PC-9 (cell line): ENCODE measurements at regions not wholly inside any gene's neighbourhood (a gene's known extent, or its start where the extent isn't known, plus 50 kb on each side); places are given as distances from the start of the nearest gene placed in this dataset.

Source experiments
- BruUV-seq: library from RNA; stranded (reverse); fragments of 400-500 nt; replicated peaks from 2 replicates; lab custom pipeline; 2021; lab: Mats Ljungman, UMichigan
- CTCF ChIA-PET: fragments of 300-600 bp; sonication (Branson Sonifier 250); formaldehyde crosslinking; loops from one replicate; lab custom pipeline; 2022; ENCODE audit warnings: antibody characterized with exemption; lab: Charles Lee
- POLR2A ChIA-PET: fragments of 300-600 bp; sonication (Branson Sonifier 250); formaldehyde crosslinking; loops from one replicate; lab custom pipeline; 2022; ENCODE audit warnings: antibody characterized with exemption; ENCODE audit not compliant: unreplicated experiment; lab: Charles Lee
- DNase-seq, 2 experiments: peaks; one replicate each; pipeline versions ENCODE4 v3.0.0 to v3.0.0-alpha.2; 2015 to 2022; ENCODE audit warnings: mixed read lengths in 1 of 2
- H2AFZ ChIP-seq: fragments of 200-600 bp; sonication (generic); 2 replicates; pipeline ENCODE4 v1.8.1; 2017; ENCODE audit warnings: antibody characterized with exemption
- H3F3A ChIP-seq: fragments of 200-600 bp; sonication (generic); 2 replicates; pipeline ENCODE4 v1.8.1; 2017; ENCODE audit warnings: antibody characterized with exemption, mild to moderate bottlenecking, low read depth; ENCODE audit not compliant: insufficient read depth
- H3K27ac ChIP-seq: fragments of 200-600 bp; sonication (generic); 2 replicates; pipeline ENCODE4 v1.6.1; 2016; ENCODE audit warnings: mixed run types
- H3K27me3 ChIP-seq: fragments of 200-600 bp; sonication (generic); 2 replicates; pipeline ENCODE4 v1.6.1; 2016; ENCODE audit warnings: low read depth, mixed run types; ENCODE audit not compliant: insufficient read depth
- H3K36me3 ChIP-seq: fragments of 200-600 bp; sonication (generic); 2 replicates; pipeline ENCODE4 v1.6.1; 2016; ENCODE audit warnings: low read depth, mixed run types
- H3K4me1 ChIP-seq: fragments of 200-600 bp; sonication (generic); replicated peaks from 2 replicates; pipeline ENCODE4 v1.6.1; 2016; ENCODE audit warnings: mixed run types; ENCODE audit not compliant: insufficient read depth
- H3K4me2 ChIP-seq: fragments of 200-600 bp; sonication (generic); 2 replicates; pipeline ENCODE4 v1.6.1; 2017; ENCODE audit warnings: mixed run types
- H3K4me3 ChIP-seq: fragments of 200-600 bp; sonication (generic); 2 replicates; pipeline ENCODE4 v1.6.1; 2016; ENCODE audit warnings: mixed run types
- H3K79me2 ChIP-seq: fragments of 200-600 bp; sonication (generic); 2 replicates; pipeline ENCODE4 v1.6.1; 2017; ENCODE audit warnings: low read depth, mixed run types
- H3K9me2 ChIP-seq: fragments of 200-600 bp; sonication (generic); 2 replicates; pipeline ENCODE4 v1.8.1; 2017; ENCODE audit warnings: mild to moderate bottlenecking; ENCODE audit not compliant: insufficient read depth
- H3K9me3 ChIP-seq: fragments of 200-600 bp; sonication (generic); 2 replicates; pipeline ENCODE4 v1.8.1; 2016; ENCODE audit warnings: low read depth; ENCODE audit not compliant: insufficient read depth
- H4K20me1 ChIP-seq: fragments of 200-600 bp; sonication (generic); 2 replicates; pipeline ENCODE4 v1.8.1; 2017; ENCODE audit not compliant: insufficient read depth
- EZH2 ChIP-seq: fragments of 200-600 bp; sonication (generic); IDR thresholded peaks from 2 replicates; pipeline ENCODE4 v1.8.0; 2017; ENCODE audit warnings: antibody characterized with exemption, low read depth
- intact Hi-C: fragments of 100-400 bp; cut with micrococcal nuclease; formaldehyde crosslinking; loops from one replicate; pipeline ENCODE4 v1.10.0; 2022; ENCODE audit not compliant: unreplicated experiment
- TF ChIP-seq, protein P1 (sequence below): fragments of 200-600 bp; sonication (generic); conservative IDR thresholded peaks from 2 replicates; pipeline ENCODE4 v1.6.1; 2017; ENCODE audit warnings: mixed run types, antibody characterized with exemption, mild to moderate bottlenecking, moderate library complexity

- H2AFZ ChIP-seq: no peak overlapping the region
- H3K36me3 ChIP-seq: no peaks in the 10 kb centered on the region
- DNase-seq: no peak
- intact Hi-C loops: no loop called here
- H4K20me1 ChIP-seq: no peaks in the 10 kb centered on the region
- BruUV-seq: no TSS peak
- ChIA-PET POLR2A (no interaction called here), CTCF (interaction anchor here (0.7 kb wide), 1 partner anchor 1887 kb away, joined by 8 read pairs; no protein-coding TSS in a partner anchor)
- no peaks in the 10 kb centered on the region for H3K79me2 ChIP-seq
- no peaks in the 10 kb centered on the region for H3K4me1 ChIP-seq
- no peaks in the 10 kb centered on the region for H3K9me2 ChIP-seq
- H3K4me3 ChIP-seq: no peak overlapping the region
- no peak overlapping the region for H3K4me2 ChIP-seq
- no peaks in the 10 kb centered on the region for H3K9me3 ChIP-seq
- no peak for TF ChIP-seq EZH2
- TF ChIP-seq, protein P1, sequence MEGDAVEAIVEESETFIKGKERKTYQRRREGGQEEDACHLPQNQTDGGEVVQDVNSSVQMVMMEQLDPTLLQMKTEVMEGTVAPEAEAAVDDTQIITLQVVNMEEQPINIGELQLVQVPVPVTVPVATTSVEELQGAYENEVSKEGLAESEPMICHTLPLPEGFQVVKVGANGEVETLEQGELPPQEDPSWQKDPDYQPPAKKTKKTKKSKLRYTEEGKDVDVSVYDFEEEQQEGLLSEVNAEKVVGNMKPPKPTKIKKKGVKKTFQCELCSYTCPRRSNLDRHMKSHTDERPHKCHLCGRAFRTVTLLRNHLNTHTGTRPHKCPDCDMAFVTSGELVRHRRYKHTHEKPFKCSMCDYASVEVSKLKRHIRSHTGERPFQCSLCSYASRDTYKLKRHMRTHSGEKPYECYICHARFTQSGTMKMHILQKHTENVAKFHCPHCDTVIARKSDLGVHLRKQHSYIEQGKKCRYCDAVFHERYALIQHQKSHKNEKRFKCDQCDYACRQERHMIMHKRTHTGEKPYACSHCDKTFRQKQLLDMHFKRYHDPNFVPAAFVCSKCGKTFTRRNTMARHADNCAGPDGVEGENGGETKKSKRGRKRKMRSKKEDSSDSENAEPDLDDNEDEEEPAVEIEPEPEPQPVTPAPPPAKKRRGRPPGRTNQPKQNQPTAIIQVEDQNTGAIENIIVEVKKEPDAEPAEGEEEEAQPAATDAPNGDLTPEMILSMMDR: no peak
- H3K27ac ChIP-seq: no peak overlapping the region
- no peaks in the 10 kb centered on the region for H3F3A ChIP-seq
- no peaks in the 10 kb centered on the region for H3K27me3 ChIP-seq
These were observed 932.2 kb downstream of the SLC6A15 start for GRCh38 chr12:83980398-83980797.

GRCh38 chr12:83979785-83980184, 932.8 kb downstream of the SLC6A15 start:
- H3K4me1 ChIP-seq: no peaks in the 10 kb centered on the region
- no TSS peak for BruUV-seq
- no peaks in the 10 kb centered on the region for H3K36me3 ChIP-seq
- H3F3A ChIP-seq: no peaks in the 10 kb centered on the region
- H3K79me2 ChIP-seq: no peaks in the 10 kb centered on the region
- intact Hi-C loops: no loop called here
- no peaks in the 10 kb centered on the region for H3K9me2 ChIP-seq
- no peak for DNase-seq
- ChIA-PET POLR2A (interaction anchor here (0.7 kb wide), 1 partner anchor 147 kb away, joined by 5 read pairs; no protein-coding TSS in a partner anchor), CTCF (no interaction called here)
- H3K27me3 ChIP-seq: no peaks in the 10 kb centered on the region
- H3K4me2 ChIP-seq: no peak overlapping the region
- no peaks in the 10 kb centered on the region for H3K9me3 ChIP-seq
- no peak overlapping the region for H2AFZ ChIP-seq
- TF ChIP-seq, protein P1: no peak
- no peak for TF ChIP-seq EZH2
- no peak overlapping the region for H3K27ac ChIP-seq
- H4K20me1 ChIP-seq: no peaks in the 10 kb centered on the region
- no peak overlapping the region for H3K4me3 ChIP-seq

DNA sequence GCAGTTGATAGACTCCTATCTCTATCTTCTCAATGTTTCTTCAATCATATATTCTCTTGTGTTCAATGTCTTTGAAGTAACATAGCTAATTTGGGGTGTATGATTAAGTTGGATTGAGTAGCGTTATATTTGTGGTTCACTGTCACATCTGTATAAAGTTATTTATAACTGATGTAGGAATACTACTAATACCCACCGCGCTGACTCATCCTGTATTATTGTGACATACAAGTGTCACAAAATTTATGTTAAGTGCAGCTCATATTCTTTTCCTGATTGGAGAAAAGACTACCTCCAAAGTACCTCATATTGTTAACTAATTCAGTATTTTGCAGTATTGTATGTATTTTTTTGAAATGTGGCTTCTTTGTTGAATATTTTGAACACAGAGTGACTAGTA, 940.8 kb downstream of the SLC6A15 start:
- intact Hi-C loops: no loop called here
- Histone ChIP-seq H3K4me2 (no peak overlapping the region), H3K4me1 (no peaks in the 10 kb centered on the region), H3K9me2 (no peaks in the 10 kb centered on the region; the same call in 1 of the 2 replicates), H4K20me1 (no peaks in the 10 kb centered on the region), H3K4me3 (no peak overlapping the region), H3K27ac (no peak overlapping the region), H2AFZ (no peak overlapping the region), H3F3A (no peaks in the 10 kb centered on the region), H3K27me3 (no peaks in the 10 kb centered on the region), H3K9me3 (no peaks in the 10 kb centered on the region), H3K79me2 (no peaks in the 10 kb centered on the region), H3K36me3 (no peaks in the 10 kb centered on the region)
- DNase-seq: no peak
- TF ChIP-seq, protein P1: no peak
- TF ChIP-seq EZH2: no peak
- no TSS peak for BruUV-seq
- CTCF ChIA-PET: interaction anchor here (0.7 kb wide), 1 partner anchor 211 kb away, joined by 3 read pairs; no protein-coding TSS in a partner anchor
- POLR2A ChIA-PET: no interaction called here
